ENCODE measurements at regions not wholly inside any gene's neighbourhood (a gene's known extent, or its start where the extent isn't known, plus 50 kb on each side); places are given as distances from the start of the nearest gene placed in this dataset.

- DNase-seq (ENCODE audit: low spot score) (no peak), ATAC-seq (ENCODE audit: low FRiP score) (no peak)
- TF ChIP-seq, protein P1, sequence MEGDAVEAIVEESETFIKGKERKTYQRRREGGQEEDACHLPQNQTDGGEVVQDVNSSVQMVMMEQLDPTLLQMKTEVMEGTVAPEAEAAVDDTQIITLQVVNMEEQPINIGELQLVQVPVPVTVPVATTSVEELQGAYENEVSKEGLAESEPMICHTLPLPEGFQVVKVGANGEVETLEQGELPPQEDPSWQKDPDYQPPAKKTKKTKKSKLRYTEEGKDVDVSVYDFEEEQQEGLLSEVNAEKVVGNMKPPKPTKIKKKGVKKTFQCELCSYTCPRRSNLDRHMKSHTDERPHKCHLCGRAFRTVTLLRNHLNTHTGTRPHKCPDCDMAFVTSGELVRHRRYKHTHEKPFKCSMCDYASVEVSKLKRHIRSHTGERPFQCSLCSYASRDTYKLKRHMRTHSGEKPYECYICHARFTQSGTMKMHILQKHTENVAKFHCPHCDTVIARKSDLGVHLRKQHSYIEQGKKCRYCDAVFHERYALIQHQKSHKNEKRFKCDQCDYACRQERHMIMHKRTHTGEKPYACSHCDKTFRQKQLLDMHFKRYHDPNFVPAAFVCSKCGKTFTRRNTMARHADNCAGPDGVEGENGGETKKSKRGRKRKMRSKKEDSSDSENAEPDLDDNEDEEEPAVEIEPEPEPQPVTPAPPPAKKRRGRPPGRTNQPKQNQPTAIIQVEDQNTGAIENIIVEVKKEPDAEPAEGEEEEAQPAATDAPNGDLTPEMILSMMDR (IDR thresholded peaks at IDR 0.05) = no peak
These were observed 504.4 kb upstream of the PLXNA2 start for GRCh38 chr1:208748387-208749165.

DNA sequence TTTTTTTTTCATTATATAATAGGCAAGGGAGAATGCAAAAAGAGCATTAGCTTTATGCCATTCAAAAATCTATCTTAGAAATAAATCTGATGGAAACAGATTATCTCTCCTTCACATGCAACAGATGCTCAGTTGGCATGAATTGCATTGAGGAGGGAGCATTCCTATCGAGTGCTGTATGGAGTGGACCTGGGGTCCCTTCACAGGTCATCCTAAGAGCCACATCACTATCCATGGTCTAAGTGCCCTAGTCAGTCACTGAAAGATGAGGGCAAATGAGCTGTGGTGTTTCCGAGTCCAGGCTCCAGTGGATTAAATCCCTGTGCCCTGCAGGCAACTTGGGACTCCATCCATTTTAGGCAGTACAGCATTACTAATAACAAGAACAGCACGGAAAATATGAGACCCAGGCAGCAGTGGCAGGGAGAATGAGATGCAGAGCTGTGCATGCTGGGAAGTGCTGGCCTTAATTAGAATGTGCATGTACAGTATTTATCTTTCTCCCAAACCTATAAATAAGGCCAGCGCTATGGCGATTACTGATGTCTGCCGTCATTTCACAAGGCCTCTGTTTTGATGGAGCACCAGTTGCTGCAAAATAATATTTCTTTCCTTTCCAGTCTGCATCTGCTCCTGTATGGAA lies 512.3 kb upstream of the PLXNA2 start:
- DNase-seq (ENCODE audit: low spot score) (no peak), ATAC-seq (ENCODE audit: low FRiP score) (no peak)
- TF ChIP-seq, protein P1 (IDR thresholded peaks at IDR 0.05) = no peak

GRCh38 chr1:208757846-208758245 lies 513.7 kb upstream of the PLXNA2 start:
- DNase-seq (ENCODE audit: low spot score) = no peak
- TF ChIP-seq, protein P1 (IDR thresholded peaks at IDR 0.05) = no peak

DNA sequence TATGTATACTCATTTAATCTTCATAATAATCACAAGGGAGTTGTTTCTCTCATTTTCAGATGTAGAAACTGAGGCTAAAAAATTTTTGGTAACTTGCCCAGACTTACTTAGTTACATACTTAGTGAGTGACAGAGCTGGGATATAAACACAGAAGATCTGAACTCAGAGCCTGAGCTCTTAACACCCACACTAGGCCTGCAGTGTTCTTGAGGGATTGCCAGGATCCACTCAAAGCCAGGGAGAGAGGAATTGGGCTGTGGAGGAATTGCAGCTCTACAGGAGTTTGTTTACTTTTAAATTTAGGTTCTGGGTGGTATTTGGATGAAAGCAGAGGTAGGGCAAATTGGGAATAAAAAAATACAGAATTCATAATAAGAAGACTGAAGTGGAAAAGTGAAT lies 515.1 kb upstream of the PLXNA2 start:
- ATAC-seq (ENCODE audit: low FRiP score) (no peak), DNase-seq (ENCODE audit: low spot score) (no peak)
- TF ChIP-seq, protein P1 (IDR thresholded peaks at IDR 0.05) = no peak

More at GRCh38 chr1:208757846-208758245, 513.7 kb upstream of the PLXNA2 start:
- no peak for ATAC-seq (ENCODE audit: low FRiP score)

- DNase-seq (ENCODE audit: low spot score) (no peak), ATAC-seq (ENCODE audit: low FRiP score) (no peak)
- TF ChIP-seq, protein P1 (IDR thresholded peaks at IDR 0.05) = no peak
These were observed 519.8 kb upstream of the PLXNA2 start for GRCh38 chr1:208763971-208764370.

GRCh38 chr1:208766832-208767231 lies 522.6 kb upstream of the PLXNA2 start:
- DNase-seq (ENCODE audit: low spot score) = no peak
- ATAC-seq (ENCODE audit: low FRiP score) = no peak
- TF ChIP-seq, protein P1 (IDR thresholded peaks at IDR 0.05) = no peak

- TF ChIP-seq, protein P1 (IDR thresholded peaks at IDR 0.05) = no peak
- no peak for ATAC-seq (ENCODE audit: low FRiP score)
These were observed 523.6 kb upstream of the PLXNA2 start for GRCh38 chr1:208767816-208768215.

More at GRCh38 chr1:208767816-208768215, 523.6 kb upstream of the PLXNA2 start:
- DNase-seq (ENCODE audit: low spot score) = no peak
